GM21367 (cell line): ENCODE measurements at regions not wholly inside any gene's neighbourhood (a gene's known extent, or its start where the extent isn't known, plus 50 kb on each side); places are given as distances from the start of the nearest gene placed in this dataset.

Experiments used
- ATAC-seq: cut with Tn5 transposase; IDR thresholded peaks from one replicate; pipeline ENCODE4 v1.9.1; 2021; ENCODE audit not compliant: unreplicated experiment

DNA sequence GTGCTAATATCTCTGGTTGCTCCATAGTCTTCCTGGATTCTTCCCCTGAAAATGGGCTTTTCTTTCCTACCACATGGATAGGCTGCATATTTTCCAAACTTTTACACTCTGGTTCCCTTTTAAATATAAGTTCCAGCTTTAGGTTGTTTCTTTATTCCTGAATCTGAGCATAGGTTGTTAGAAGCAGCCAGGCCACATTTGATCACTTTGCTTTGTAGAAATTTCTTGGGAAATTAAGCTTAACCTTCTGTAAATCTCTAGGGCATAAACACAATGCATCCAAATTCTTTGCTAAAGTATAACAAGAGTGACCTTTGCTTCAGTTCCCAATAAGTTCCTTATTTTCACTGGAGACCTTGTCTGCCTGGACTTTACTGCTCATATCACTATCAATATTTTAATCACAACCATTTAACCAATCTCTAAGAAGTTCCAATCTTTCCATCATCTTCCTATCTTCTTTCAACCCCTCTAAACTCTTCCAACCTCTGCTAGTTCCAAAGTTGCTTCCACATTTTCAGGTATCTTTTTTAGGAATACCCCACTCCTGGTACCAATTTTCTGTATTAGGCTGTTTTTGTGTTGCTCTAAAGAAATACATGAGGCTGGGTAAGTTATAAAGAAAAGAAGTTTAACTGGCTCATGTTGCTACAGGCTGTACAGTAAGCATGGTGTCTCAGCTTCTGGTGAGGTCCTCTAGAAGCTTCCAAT lies 389.6 kb upstream of the HS6ST1 start:
- ATAC-seq = no peak

DNA sequence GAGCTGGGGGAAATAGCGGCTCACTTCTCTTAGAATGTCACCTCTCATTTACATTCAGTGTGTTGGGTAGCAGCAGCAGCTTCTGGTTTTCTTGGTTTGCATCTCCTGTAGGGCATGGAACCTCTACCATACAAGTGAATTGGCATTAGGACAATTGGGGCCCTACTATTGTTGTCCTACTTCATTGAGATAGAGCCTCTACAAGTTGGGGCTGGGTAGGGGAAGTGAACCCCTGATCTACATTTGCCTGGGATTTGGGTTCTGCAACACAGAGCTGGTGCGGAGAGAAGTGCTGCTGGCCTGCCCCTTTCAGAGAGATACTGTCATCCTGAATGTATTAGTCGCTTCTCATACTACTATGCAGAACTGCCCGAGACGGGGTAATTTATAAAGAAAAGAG lies 391.6 kb upstream of the HS6ST1 start:
- no peak for ATAC-seq

DNA sequence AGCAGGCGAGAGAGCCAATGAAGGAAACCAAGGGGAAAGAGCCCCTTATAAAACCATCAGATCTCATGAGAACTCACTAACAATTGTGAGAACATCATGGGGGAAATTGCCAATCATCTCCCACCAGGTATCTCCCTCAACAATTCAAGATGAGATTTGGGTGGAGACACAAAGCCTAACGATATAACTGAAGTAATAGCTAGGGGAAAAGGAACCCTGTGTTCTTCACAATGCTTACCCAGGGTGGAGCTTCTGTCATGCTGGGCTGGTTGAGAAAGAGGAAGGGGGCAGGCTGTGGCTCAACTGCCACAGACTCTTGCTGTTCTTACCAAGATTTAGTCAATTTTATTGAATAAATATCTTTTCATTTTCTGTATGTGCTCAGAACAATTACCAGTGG lies 392.1 kb upstream of the HS6ST1 start:
- no peak for ATAC-seq

DNA sequence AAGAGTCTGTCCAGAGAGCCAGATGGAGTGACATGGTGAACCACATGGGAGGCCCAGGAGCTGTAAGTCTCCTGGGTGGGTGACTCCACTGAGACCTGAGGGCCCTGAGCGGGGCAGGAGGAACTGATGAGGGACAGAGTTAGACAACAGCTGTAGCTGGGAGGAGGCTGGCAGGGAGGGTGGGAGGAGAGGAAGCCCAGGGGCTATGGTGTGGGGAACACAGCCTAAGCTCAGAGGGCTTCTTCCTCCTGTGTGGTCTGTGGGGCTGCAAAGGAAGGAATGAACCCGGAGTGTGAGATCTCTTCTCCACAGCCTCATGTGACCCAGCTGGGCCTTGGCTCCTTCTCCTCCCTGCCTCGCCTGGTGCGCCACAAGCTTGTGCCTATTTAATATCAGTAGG lies 395.6 kb upstream of the HS6ST1 start:
- no peak for ATAC-seq

DNA sequence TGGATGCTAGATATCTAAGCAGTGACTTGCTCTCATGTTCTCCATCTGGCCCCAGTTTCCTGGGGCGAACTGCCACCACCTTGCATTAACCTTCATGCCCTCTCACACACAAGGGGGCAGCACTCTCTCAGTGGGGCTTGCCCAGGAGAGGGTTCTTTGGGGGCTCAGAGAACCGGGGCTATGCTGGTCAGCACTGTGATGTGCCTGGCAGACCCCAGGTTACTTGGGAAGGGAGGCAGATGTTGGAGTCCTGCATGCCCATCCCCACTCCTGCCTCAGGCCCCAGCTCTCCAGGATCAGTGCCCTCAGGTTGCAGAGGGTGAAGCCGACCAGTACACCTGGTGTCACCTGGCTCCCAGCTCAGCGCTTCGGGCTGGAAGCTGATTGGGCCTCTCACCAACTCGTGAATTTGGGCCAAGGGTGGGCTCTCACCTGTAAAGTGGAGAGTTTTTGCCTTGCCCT lies 396.2 kb upstream of the HS6ST1 start:
- ATAC-seq = no peak

DNA sequence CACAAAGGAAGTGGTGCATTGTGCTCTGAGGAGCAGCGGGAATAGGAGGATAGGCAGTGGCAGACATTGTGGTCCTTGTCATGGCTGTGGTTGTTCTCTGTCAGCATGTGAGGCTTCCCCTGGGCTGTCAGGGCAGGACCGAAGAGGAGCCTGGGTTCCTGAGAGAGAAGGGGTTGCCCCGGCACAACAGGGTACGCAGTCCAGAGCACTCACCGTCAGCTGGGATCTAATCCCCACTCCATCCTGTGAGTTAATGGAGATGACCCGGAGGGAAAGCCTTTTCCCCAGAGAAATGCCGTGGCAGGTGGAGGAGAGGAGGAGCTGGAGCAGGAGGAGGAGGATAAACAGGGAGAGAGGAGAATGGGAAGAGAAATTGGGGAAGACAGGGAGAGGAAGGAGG lies 396.7 kb upstream of the HS6ST1 start:
- no peak for ATAC-seq

DNA sequence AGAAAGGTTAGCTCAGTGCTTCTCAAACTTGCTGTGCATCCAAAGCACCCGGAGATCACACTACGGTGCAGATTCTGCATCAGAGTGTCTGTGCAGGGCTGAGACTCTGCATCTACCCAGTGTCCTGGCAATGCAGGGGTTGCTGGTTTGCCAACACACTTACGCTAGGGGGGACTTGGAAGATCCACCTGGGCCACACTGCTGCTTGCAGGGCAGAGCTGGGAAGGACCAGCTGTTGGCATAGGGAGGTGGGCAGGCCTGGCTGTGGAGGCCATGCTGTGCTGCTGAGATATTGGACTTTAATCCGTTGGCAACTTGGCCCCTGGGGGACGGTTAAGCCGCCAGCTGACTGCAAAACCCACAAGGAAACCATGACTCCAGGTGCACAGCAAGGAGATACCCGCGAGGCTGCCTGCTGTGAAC lies 397.6 kb upstream of the HS6ST1 start:
- no peak for ATAC-seq

DNA sequence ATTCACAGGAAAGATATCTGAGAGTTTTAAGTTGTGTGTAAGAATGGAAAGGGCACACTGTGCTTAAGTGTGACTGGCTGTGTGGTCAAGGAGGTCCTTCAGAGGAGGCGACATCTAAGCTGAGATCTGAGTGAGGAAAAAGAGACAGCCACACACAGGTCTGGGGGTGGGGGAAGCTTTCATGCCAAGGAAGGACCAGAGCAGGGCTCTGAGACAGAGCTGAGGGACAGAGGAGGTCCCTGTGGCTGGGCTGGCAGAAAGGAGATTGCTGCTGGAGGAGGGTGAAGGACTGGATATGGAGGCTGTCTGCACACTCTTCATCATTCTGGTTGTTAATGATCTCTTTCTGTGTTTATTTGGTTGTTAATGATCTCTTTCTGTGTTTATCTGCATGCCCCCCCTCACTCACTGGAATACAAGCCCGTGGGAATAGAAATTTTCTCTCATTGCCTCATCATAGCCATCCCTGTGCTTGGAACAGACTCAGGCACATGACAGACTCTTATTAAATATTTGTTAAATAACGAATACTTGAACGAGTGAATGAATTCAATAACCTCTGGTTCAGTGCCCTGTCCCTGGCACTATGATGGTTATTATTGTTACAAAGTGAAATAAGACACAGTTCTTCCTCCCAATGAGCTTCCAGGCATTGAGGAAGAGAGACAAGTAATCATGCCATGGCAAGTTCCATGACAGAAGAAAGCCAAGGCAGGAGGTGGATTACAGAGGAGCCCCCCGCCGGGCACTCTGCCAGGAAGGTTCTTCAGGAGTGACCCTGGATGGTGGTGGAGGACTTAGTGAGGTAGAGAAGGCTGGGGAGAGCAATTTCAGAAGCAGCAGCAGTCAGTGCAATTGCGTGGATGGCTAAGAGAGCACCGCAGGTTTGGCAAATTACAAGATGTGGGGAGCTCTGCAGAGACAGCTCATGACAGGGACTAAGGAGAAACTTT lies 399.4 kb upstream of the HS6ST1 start:
- no peak for ATAC-seq

DNA sequence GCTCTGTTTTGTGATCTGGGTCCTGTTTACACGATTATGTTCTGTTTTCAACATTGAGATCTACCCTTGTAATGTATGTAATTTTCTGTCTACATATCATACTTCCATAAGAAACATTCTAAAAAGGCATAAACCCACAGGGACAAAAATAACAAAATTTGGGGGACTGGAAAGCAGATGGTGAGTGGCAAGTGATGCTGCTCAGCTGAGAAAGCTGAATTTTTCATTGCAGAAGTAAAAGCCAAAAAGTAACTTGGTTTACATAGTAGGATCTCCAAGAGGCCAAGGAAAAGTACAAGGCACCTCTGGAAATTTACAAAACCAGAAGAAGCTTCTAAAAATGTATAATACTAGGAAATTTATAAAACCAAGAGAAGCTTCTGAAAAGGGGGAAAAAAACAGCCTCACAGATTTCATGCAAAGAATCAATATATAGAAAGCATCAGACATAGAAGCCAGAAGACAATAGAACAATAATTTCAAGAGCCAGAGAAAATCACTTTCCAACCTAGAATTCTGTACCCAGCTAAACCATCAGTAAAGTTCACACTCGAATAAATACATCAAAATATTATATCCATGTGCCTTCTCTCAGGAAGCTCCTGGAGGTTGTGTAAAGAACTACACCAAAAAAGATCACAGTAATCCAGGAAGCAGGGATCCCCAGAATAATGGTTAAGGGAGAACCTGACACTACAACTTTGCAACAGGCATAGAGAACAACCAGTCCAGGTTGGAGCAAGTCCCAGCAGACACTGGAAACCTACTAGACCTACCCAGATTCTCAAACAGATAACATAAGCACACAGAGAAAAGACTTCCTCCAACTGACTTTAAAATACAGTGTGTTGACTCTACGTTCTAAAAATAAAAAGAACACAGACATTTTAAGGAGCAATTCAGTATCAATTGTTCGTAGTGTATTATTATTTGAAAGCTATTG lies 401.7 kb upstream of the HS6ST1 start:
- ATAC-seq = no peak

DNA sequence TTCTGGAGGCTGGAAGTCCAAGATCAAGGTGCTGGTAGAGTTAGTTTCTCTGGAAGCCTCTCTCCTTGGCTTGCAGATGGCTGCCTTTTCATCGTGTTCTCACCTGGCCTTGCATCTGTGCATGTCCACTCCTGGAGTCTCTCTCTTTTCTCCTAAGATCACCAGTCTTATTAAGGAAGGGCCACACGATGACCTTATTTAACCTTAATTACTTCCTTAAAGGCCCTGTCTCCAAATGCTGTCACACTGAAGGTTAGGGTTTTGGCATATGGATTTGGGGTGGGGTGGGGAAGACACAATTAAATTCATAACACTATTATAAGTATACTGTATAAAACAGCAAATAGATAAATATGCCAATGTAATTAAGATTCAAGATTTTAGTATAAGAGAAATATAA lies 402.4 kb upstream of the HS6ST1 start:
- ATAC-seq = no peak

DNA sequence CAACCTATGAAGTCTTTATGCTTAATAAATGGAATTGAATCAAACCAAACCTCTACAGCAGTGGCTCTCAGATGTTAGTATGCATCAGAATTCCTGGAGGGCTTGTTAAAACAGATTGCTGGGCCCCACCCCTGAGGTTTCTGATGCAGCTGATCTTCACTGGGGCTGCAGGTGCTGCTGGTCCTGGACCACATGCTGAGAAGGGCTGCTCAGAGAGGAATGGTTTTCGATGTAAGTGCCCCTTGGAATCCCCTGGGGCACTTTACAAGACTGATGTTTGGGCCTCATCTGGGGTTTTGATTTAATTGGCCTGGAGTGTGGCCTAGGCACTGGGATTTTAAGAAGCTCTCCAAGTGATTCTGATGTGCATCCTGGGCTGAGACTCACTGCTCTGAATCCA lies 403.8 kb upstream of the HS6ST1 start:
- ATAC-seq = no peak

DNA sequence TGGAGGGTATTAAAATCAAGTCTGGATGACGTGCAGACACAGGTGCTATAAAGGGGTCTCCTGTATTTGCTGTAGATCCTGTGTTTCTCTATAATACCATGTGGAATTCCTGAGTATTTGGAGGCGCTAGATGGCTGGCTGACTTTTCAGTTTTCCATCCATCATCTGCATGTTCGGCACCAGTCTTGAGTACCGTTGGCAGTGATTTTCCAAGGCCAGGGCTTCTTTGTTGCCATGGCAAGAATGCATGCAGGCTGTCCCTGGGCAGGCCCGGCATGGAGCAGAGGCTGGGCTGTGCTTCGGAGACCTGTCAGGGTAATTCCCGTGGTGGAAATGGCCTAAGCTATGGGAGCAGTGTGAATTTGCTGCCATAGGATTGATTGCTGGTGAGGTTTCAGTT lies 405.9 kb upstream of the HS6ST1 start:
- no peak for ATAC-seq

DNA sequence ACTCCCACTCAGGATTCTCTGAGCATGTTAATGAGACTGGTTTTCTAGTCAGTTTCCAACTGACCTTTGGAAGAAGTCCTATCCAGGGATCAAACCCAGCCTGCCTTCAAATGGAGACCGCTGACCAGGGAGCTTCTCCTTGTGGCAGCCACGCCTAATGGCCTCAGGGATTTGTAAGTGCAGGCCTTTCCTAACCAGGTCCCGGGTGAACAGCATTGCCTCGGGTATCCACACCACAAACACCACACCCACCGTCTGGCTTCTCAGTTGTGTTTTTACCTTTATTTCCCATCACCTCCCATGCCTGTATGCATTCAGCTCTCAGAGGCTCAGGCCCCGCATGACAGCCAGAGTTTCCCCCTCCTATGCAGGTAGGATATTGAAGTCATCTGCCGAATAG lies 406.3 kb upstream of the HS6ST1 start:
- ATAC-seq = no peak

DNA sequence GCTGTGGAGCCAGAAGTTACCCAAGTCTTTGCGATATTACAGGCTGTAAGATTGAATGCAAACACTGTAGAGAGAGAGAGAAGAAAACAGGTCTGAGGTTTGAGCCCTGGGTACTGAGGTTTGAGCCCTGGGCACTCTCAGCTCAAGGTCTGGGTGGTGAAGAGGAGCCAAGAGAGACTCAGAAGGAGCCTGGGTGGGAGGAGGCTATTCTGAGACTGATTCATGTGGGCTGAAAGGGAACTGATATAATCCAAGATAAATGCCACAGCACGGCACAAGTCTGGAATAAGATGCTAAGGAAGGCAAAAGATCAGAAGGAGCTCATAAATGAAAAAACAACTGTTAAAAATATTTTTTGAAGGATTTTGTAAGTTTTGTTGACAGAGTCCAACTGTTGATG lies 407.6 kb upstream of the HS6ST1 start:
- ATAC-seq = no peak

DNA sequence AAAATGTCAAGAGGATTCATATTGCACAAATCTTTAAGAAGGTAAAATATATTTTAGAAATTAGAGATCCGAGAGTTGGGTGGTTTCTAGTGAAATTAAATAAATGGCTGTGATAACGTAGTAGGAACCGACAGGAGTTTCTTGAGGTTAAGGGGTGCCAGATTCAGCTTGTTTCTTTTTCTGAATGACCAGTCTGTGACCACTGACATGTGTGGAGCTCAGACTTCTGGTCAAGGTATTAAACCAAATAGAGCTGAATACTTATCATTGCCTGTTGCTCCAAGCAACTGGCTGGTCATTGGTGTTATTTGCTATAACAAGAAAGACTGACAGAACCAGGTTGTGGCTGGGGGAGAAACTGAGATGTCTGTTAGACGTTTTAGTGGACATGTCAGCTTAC lies 408.2 kb upstream of the HS6ST1 start:
- no peak for ATAC-seq

DNA sequence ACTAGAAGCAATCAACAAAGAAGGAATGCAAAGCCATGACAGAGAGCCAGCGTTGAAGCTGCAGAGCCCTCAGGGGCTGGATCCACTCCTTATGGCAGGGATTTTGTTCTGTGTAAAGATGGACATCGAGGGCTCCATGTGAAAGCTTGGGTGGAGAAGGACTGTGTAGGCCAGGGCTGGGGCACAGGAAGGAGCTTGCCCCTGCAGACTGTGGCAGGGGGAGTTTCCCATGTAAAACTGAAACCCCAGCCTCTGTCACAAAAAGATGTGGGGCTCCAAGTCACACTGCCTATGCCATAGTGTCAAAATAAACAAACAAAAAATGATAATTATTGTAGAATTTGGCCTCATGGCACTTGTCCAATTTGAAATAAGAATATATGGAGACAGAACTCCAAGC lies 408.7 kb upstream of the HS6ST1 start:
- ATAC-seq = peak; percentile 64

DNA sequence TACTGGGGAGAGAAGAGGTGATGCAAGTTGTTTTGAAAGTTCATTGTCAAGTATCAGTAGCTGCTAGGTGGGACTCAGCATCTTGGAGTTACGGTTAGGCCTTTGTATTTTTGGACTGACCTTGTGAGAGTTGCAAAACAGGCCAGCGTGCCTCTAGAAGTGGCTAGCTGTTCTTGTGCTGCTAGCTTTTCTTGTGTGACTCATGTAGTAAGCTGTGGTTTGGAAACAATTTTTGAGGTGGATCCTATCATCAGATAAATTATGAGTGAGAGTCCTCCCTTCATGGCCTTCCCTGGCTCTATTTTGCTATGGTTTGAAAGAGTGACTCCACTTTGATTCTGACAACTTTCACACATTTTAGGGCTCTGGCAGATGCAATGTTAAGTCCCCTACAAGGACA lies 409.2 kb upstream of the HS6ST1 start:
- peak; percentile 48 for ATAC-seq

DNA sequence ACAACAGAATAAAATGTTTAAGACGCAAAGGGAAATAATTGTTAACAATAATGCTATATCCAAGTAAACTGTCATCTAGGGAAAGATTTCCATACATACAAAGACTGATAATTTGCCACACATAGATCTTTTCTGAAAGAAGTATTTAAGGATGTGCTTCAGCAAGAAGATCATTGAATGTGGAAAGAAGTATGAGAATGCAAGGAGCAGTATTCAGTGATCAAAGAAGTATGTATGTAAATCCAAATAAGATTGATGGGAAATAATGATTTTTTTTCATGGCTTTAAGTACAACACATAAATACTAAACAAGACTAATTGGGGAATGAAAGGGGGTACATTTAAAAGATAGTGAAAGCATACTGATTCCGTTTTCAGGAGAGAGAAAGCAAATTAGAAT lies 410.4 kb upstream of the HS6ST1 start:
- no peak for ATAC-seq

DNA sequence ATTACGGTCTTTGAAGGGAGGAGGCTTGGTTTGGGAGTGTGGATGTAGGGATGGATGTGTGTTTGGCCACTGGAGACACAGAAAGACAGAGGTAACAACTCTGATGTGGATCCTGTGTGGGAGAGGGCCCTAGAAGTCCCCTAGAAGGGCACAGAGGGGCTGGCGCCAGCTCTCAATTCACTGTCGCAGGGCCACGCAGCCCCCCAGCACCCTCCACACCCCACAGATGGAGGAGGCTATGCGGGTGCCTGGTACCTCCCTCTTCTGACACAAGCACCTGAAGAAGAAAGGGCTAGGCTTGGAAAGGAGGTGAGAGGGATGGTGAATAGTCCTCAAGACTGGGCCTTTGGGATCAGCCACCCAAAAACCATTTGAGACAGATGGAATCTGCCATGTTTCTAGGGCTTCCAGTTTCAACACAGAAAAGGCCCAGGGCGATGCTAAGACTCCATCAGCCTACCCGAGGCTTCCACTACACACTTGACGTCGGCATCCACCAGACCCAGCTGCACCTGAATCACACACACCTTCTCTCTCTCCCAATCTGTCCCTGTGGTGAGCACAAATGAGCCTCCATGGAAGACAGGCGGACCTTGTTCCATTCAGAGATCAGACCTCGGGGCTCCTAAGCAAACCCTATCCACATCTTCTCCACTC lies 413.5 kb upstream of the HS6ST1 start:
- no peak for ATAC-seq

DNA sequence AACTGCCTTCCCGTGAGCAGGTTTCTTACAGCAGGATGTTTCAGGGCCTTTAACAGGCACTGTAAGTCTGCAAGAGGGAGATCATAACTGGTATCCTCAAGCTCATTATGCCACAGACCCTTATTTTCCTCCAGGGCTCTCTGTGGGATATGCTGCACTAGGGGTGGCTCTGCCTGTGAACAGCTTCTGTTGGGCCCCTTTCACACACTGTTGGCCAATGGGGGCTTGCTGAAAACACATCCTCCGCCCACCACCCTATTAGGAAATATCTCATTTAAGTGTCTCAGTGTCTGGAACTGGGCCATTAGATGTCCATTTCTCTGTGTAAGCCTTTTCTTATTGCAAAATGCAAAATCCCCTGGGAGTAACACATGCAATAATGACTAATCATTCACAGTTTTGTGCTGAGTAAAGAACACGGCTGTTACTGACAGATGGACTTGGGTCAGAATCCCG lies 414.3 kb upstream of the HS6ST1 start:
- no peak for ATAC-seq

DNA sequence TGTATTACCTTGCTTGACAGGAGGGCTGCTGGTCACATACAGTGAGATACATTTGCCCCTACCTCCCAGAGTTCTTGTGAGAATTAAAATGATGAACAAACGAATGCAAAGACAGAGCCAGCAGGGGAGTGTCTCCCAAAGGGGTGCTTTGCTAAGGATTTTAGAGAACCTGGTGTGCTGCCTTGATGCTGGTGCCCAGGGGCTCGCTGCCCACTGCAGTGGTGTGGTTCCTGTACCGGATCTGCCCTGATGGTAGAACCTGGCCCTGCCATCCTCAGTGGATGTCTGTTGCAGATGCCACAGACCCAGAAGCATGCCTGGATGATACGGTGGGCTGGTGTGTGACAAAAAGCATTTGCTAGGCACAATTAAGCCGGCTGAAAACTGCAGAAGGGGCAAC lies 414.8 kb upstream of the HS6ST1 start:
- no peak for ATAC-seq
